ENCODE measurements at regions not wholly inside any gene's neighbourhood (a gene's known extent, or its start where the extent isn't known, plus 50 kb on each side); places are given as distances from the start of the nearest gene placed in this dataset.

GRCh38 chr21:31609081-31609480 is 50.4 kb upstream of the SOD1 start:
- TF ChIP-seq CTCF (conservative IDR thresholded peaks at IDR 0.05; ENCODE audit: low read length), result no peak
- no peak overlapping the region for H3K4me3 ChIP-seq (ENCODE audit: low read length)
- DNase-seq (ENCODE audit: low read depth), result no peak

- H3K4me3 ChIP-seq (ENCODE audit: low read length), result no peak overlapping the region
- no peak for DNase-seq (ENCODE audit: low read depth)
- no peak for TF ChIP-seq CTCF (conservative IDR thresholded peaks at IDR 0.05; ENCODE audit: low read length)
Measured at GRCh38 chr21:31607791-31608190, 51.7 kb upstream of the SOD1 start.

- no peak for DNase-seq (ENCODE audit: low read depth)
- H3K4me3 ChIP-seq (ENCODE audit: low read length), result no peak overlapping the region
- no peak for TF ChIP-seq CTCF (conservative IDR thresholded peaks at IDR 0.05; ENCODE audit: low read length)
Measured at GRCh38 chr21:31606081-31606874, 53.2 kb upstream of the SOD1 start.

GRCh38 chr21:31604591-31605190 is 54.8 kb upstream of the SOD1 start:
- no peak overlapping the region for H3K4me3 ChIP-seq (ENCODE audit: low read length)
- DNase-seq (ENCODE audit: low read depth), result peak; percentile 56
- TF ChIP-seq CTCF (conservative IDR thresholded peaks at IDR 0.05; ENCODE audit: low read length), result peak; percentile 91

GRCh38 chr21:31599563-31599962 is 59.9 kb upstream of the SOD1 start:
- no peak for TF ChIP-seq CTCF (conservative IDR thresholded peaks at IDR 0.05; ENCODE audit: low read length)
- no peak for DNase-seq (ENCODE audit: low read depth)
- H3K4me3 ChIP-seq (ENCODE audit: low read length), result no peak overlapping the region

GRCh38 chr21:31599013-31599412 is 60.5 kb upstream of the SOD1 start:
- H3K4me3 ChIP-seq (ENCODE audit: low read length), result no peak overlapping the region
- DNase-seq (ENCODE audit: low read depth), result no peak
- no peak for TF ChIP-seq CTCF (conservative IDR thresholded peaks at IDR 0.05; ENCODE audit: low read length)

GRCh38 chr21:31597683-31598082 is 61.8 kb upstream of the SOD1 start:
- no peak for TF ChIP-seq CTCF (conservative IDR thresholded peaks at IDR 0.05; ENCODE audit: low read length)
- no peak for DNase-seq (ENCODE audit: low read depth)
- no peak overlapping the region for H3K4me3 ChIP-seq (ENCODE audit: low read length)
